ENCODE measurements at regions not wholly inside any gene's neighbourhood (a gene's known extent, or its start where the extent isn't known, plus 50 kb on each side); places are given as distances from the start of the nearest gene placed in this dataset.

DNA sequence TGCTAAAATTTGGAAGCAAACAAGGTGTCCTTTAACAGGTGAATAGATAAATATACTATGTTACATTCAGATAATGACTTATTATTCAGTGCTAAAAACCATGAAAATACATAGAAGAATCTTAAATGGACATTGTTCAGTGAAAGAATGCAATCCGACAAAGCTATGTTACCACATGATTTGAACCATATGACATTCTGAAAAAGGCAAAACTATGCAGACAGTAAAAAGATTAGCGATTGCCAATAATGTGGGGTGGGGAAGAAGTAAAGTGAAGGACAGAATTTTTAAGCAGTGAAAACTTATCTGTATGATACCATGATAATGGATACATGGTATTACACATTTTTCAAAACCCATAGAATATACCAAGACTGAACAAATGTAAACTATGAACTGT lies 926.9 kb downstream of the FAT4 start:
- TF ChIP-seq CSDC2 (CRISPR knock-in tag; IDR thresholded peaks at IDR 0.05) (no peak), RARB (CRISPR knock-in tag; IDR thresholded peaks at IDR 0.05) (no peak), ZNF565 (CRISPR knock-in tag; conservative IDR thresholded peaks at IDR 0.05; ENCODE audit: low read depth) (no peak), ZNF70 (CRISPR knock-in tag; IDR thresholded peaks at IDR 0.05) (no peak), ESRRG (CRISPR knock-in tag; IDR thresholded peaks at IDR 0.05) (no peak)
- TF ChIP-seq, protein P1, sequence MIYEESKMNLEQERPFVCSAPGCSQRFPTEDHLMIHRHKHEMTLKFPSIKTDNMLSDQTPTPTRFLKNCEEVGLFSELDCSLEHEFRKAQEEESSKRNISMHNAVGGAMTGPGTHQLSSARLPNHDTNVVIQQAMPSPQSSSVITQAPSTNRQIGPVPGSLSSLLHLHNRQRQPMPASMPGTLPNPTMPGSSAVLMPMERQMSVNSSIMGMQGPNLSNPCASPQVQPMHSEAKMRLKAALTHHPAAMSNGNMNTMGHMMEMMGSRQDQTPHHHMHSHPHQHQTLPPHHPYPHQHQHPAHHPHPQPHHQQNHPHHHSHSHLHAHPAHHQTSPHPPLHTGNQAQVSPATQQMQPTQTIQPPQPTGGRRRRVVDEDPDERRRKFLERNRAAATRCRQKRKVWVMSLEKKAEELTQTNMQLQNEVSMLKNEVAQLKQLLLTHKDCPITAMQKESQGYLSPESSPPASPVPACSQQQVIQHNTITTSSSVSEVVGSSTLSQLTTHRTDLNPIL (CRISPR knock-in tag; IDR thresholded peaks at IDR 0.05; ENCODE audit: low read depth), result no peak
- ATAC-seq, result no peak

GRCh38 chr4:126242679-126243390 lies 928.1 kb downstream of the FAT4 start:
- no peak for ATAC-seq
- no peak for TF ChIP-seq CSDC2 (CRISPR knock-in tag; IDR thresholded peaks at IDR 0.05)
- no peak for TF ChIP-seq BACH2 (CRISPR knock-in tag; IDR thresholded peaks at IDR 0.05; ENCODE audit: borderline replicate concordance)
- no peak for TF ChIP-seq TCF4 (CRISPR knock-in tag; IDR thresholded peaks at IDR 0.05; ENCODE audit: borderline replicate concordance)
- TF ChIP-seq ISL1 (CRISPR knock-in tag; IDR thresholded peaks at IDR 0.05), result no peak
- TF ChIP-seq PPARA (CRISPR knock-in tag; IDR thresholded peaks at IDR 0.05; ENCODE audit: borderline replicate concordance), result no peak
- no peak for TF ChIP-seq CSRNP3 (CRISPR knock-in tag; IDR thresholded peaks at IDR 0.05)
- TF ChIP-seq OSR1 (CRISPR knock-in tag; IDR thresholded peaks at IDR 0.05), result no peak
- no peak for TF ChIP-seq ZFP30 (CRISPR knock-in tag; IDR thresholded peaks at IDR 0.05)
- no peak for TF ChIP-seq TOX (CRISPR knock-in tag; IDR thresholded peaks at IDR 0.05; ENCODE audit: borderline replicate concordance)
- TF ChIP-seq ARNTL (CRISPR knock-in tag; IDR thresholded peaks at IDR 0.05; ENCODE audit: borderline replicate concordance, low read depth), result no peak
- no peak for TF ChIP-seq RARB (CRISPR knock-in tag; IDR thresholded peaks at IDR 0.05)
- TF ChIP-seq ESRRG (CRISPR knock-in tag; IDR thresholded peaks at IDR 0.05), result no peak
- no peak for TF ChIP-seq ZNF8 (CRISPR knock-in tag; IDR thresholded peaks at IDR 0.05)
- TF ChIP-seq ZFP3 (CRISPR knock-in tag; IDR thresholded peaks at IDR 0.05), result no peak
- no peak for TF ChIP-seq TSHZ2 (CRISPR knock-in tag; IDR thresholded peaks at IDR 0.05)
- no peak for TF ChIP-seq ZNF565 (CRISPR knock-in tag; conservative IDR thresholded peaks at IDR 0.05; ENCODE audit: low read depth)
- no peak for TF ChIP-seq PATZ1 (CRISPR knock-in tag; IDR thresholded peaks at IDR 0.05; ENCODE audit: borderline replicate concordance)

- no peak for ATAC-seq
- TF ChIP-seq CSRNP3 (CRISPR knock-in tag; IDR thresholded peaks at IDR 0.05) (no peak), ISL1 (CRISPR knock-in tag; IDR thresholded peaks at IDR 0.05) (no peak), TCF4 (CRISPR knock-in tag; IDR thresholded peaks at IDR 0.05; ENCODE audit: borderline replicate concordance) (no peak), ZNF565 (CRISPR knock-in tag; conservative IDR thresholded peaks at IDR 0.05; ENCODE audit: low read depth) (no peak), BACH2 (CRISPR knock-in tag; IDR thresholded peaks at IDR 0.05; ENCODE audit: borderline replicate concordance) (no peak), TOX (CRISPR knock-in tag; IDR thresholded peaks at IDR 0.05; ENCODE audit: borderline replicate concordance) (no peak), ESRRG (CRISPR knock-in tag; IDR thresholded peaks at IDR 0.05) (no peak), SNAI2 (CRISPR knock-in tag; IDR thresholded peaks at IDR 0.05) (no peak), PATZ1 (CRISPR knock-in tag; IDR thresholded peaks at IDR 0.05; ENCODE audit: borderline replicate concordance) (no peak), ZC3H10 (CRISPR knock-in tag; IDR thresholded peaks at IDR 0.05) (no peak), ARNTL (CRISPR knock-in tag; IDR thresholded peaks at IDR 0.05; ENCODE audit: borderline replicate concordance, low read depth) (no peak), ZNF8 (CRISPR knock-in tag; IDR thresholded peaks at IDR 0.05) (no peak), RARB (CRISPR knock-in tag; IDR thresholded peaks at IDR 0.05) (no peak)
- TF ChIP-seq, protein P1 (CRISPR knock-in tag; IDR thresholded peaks at IDR 0.05; ENCODE audit: low read depth), result no peak
- TF ChIP-seq, protein P2, sequence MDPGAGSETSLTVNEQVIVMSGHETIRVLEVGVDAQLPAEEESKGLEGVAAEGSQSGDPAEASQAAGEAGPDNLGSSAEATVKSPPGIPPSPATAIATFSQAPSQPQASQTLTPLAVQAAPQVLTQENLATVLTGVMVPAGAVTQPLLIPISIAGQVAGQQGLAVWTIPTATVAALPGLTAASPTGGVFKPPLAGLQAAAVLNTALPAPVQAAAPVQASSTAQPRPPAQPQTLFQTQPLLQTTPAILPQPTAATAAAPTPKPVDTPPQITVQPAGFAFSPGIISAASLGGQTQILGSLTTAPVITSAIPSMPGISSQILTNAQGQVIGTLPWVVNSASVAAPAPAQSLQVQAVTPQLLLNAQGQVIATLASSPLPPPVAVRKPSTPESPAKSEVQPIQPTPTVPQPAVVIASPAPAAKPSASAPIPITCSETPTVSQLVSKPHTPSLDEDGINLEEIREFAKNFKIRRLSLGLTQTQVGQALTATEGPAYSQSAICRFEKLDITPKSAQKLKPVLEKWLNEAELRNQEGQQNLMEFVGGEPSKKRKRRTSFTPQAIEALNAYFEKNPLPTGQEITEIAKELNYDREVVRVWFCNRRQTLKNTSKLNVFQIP (CRISPR knock-in tag; IDR thresholded peaks at IDR 0.05; ENCODE audit: borderline replicate concordance, low read depth), result no peak
Measured at GRCh38 chr4:126247409-126247808, 932.7 kb downstream of the FAT4 start.
